ENCODE measurements at regions not wholly inside any gene's neighbourhood (a gene's known extent, or its start where the extent isn't known, plus 50 kb on each side); places are given as distances from the start of the nearest gene placed in this dataset.

DNA sequence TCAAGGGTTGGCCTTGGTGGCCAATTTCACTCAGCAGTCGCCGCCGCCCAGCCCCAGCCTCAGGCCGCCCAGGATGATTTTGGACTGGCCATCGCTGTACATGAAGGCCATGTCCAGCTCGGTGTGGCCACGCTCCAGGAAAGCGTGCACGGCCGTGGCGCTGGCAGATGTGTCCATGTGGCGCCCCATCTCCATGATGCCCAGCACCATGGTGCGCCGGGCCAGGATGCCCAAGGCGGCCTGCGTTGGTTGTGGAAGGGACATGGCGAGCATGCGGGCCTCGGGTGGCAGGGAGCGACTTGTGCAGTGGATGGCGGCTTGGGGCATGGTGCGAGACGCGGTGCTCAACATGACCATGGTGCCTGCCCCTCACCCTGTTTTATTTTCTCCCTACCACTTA is 55.4 kb downstream of the ZCCHC12 start:
- no peak for DNase-seq

DNA sequence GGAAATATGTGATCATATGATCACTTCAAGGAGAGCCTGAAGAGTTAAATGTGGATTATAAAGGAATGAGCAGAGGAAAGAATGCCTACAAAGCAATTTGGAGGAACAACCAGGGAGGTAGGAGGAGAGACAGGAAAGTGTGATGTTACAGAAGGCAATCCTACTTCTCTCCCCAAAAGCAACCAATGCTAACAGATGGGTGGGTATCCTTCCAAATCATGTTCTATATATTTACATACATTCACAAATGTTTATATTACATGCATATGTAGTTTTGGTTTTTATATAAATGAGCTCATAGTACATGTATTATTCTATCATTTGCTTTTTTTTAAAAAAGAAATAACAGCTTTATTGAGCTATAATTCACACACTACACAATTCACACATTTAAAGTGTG is 56.0 kb downstream of the ZCCHC12 start:
- no peak for DNase-seq

DNA sequence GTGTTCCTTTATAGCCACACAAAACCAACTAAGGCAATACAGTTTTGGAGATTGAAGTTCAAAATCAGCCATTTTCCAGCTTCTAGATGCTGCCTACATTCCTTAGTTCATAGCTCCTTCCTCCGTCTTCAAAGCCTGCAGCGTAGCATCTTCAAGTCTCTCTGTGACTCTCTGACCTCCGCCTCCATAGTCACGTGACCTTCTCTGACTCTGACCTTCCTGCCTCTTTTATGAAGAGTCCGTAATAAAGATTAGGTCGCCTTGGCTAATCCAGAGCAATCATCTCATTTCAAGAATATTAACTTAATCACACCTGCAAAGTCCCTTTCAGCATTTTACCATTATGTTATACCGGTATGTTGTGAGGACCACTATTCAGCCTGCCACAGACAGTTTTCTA is 60.4 kb downstream of the ZCCHC12 start:
- no peak for DNase-seq

DNA sequence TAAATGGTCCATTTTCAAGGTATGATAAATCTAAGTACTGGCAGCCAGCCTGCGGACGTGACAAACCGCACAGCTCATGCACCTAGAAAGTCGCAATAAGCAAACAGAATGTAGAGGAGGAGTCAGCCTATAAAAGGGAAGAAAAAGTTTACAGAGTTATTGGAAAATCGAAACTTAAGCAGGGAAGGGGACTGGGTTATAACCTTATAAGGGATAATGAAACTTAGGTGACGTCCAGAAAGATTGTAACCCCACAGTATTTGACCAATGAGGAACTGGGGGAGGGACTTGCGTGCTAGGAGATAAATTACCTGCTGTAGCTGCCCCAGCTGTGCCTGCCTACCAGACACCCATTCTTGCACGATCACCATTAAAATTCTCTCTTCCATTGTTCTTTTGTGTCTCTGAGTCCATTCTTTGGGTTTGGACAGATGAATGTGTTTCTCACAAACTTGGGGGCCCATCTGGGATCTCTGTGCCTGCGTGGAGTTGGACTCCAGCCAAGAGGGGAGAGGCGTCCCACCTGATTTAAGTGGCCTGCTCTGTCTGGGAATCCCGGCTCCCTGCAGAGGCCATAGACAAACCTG is 61.0 kb downstream of the ZCCHC12 start:
- peak; percentile 2 for DNase-seq

DNA sequence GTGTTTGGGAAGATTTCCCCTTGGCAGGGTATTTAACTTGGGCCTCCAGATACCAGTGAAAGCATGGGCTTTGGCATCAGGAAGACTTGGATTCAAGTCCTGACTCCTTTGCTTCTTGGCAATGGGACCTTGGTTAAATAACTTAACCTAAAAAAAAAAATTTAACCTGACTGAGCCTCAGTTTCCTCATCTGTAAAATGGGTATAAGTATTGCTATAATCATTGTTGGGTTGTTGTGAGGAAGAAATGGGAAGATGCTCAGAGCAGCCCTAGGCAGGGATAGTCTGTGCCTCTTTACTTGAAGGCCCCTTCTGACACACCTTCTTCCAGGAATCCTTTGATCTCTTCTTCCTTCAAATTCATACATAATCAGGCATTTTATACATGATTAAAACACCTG is 70.3 kb downstream of the ZCCHC12 start:
- no peak for DNase-seq

DNA sequence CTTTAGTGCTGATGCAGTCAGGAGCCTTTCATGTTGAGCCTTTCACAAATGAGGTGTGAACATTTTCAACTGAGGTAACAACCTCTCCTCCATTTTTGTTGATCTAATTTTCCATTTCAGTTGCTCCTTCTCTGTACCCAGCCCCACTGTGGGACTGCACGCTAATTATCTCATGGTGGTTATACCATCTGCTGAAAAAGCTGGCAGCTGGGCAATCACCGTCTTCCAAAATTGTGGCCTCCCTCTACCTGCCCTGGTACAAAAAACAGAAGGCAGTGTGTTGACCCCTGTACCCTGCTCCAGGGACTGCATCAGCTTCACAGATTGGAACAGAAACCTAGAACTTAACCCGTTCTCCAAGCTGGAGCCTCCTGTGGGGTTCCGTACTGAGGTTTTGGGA is 72.4 kb upstream of the LONRF3 start:
- no peak for DNase-seq

DNA sequence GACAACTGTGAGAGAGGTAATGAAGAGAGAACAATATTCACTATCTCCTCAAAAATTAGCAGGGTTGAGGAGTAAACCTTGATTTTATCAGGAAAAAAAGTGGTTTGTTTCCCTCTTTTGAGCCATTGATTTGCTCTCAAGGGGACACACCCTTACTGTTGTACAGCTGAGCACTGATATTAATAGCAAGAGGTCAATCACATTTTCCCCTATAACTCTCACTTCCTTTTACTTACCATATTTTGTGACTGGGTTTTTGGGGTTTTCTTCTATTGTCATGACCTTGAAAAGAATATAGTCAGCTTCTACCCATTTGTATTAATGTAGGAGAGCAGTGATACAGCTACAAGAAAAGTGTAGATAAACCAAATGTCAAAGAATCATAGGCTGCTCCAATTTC is 70.2 kb upstream of the LONRF3 start:
- DNase-seq: no peak

DNA sequence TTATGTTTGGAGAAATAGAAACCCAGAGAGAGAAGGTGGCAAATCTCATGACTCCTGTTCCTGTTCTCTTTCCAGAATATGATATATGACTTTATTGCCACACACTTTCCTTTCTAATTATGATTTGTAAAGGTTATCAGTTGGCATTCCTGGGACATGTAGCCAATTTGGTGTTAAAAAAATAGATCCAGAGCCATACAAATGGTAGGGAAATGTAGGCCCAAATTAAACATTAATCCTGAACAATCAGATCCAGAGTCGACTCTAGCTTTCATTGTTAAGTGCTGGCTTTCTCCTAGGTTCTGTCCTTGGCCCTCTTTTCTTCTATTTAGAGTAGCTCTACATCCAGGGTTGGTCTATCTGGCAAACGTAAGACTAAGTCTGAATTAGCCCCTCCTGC is 69.8 kb upstream of the LONRF3 start:
- no peak for DNase-seq
